H54 (cell line): ENCODE measurements at regions not wholly inside any gene's neighbourhood (a gene's known extent, or its start where the extent isn't known, plus 50 kb on each side); places are given as distances from the start of the nearest gene placed in this dataset.
A peak's percentile ranks its signal among the peaks of the same experiment; 100 is the strongest.

ENCODE experiments used
- DNase-seq: peaks from one replicate; pipeline ENCODE4 v3.0.0; 2011; ENCODE audit warnings: low spot score, mixed read lengths; ENCODE audit not compliant: insufficient read length
- FAIRE-seq: peaks from 3 replicates; lab custom pipeline; 2011; peaks lifted over from hg19 to GRCh38; lab: Jason Lieb, UNC
- POLR2A ChIP-seq: IDR thresholded peaks from 2 replicates; pipeline ENCODE4 v1.6.1; 2011; ENCODE audit warnings: low read depth, mild to moderate bottlenecking, low read length

DNA sequence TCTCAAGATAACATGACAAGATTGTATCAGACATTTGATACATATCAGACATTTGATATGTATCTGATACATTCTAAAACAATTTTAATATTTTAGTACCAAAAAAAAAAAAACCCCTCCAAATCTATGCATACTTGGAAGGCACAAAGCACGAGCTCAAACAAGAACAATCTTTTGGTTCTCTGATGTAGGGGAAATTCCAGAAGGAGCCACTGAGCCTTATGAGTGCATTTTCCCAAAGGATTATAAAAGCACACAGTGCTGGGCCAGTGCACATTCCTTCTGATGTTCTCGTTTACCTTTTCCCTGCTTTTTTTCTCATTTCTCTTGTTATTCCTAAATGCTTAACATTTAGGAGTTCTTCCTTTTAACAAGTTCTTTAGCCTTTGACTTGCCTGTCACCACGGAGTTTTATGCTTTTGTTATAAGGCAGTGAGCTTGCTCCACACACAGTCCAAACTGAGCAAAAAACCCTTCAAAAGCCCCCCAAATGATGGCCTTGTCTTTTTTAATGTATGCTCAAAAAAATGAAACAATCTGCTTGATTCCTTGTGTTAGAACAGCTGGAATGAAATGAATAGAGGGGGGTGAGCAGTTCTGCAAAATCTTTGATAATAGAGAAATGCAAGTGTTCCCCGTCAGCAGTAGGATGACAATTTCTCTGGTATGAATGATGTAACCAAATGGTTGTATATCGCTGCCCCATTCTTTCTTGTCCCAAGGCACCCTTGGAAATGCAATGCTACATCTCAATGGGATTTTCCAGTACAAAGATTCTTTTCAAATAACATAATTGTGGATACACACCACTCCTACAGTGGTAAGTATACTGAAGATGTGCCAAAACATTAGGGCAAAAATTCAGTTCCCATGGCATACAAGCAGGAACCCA is 597.2 kb upstream of the ZEB2 start:
- TF ChIP-seq POLR2A = no peak
- FAIRE-seq = no peak
- DNase-seq = no peak

DNA sequence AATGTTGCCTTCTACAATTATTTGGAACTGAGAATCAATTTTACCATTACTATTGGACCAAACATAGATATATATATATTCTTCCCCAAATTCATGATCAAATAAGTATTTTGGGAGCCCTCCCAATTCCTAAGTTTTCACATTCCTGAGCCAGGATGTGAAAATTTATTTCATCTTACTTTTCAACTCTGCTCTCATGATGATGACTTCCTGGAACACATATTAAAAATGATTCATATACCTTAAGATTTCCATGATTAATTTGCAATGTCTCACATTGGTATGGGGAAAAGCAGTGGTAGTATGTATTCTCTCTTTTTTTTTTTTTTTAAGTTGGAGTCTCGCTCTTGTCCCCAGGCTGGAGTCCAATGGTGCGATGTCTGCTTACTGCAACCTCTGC is 596.1 kb upstream of the ZEB2 start:
- FAIRE-seq (no peak), DNase-seq (no peak)

DNA sequence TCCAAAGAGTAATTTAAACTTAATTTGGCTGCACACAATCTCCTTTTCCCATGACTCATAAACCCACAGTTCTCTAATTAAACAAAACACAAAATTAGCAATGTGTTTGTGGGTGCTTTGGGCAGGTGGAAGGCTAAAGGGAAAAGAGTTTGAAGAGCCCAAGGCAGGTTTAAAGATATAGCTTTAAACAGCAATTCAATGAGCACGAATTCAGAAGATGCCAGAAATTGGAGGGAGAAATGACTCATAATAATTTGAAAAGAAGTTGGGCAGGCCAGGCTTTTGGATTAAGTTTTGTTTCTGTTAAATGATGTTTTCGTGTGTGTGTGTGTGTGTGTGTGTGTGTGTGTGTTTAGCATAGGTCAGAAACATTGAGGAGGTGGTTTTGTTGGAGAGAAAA is 594.8 kb upstream of the ZEB2 start:
- no peak for FAIRE-seq
- TF ChIP-seq POLR2A = no peak
- no peak for DNase-seq

More for the DNA sequence above, 596.1 kb upstream of the ZEB2 start:
- TF ChIP-seq POLR2A = no peak

DNA sequence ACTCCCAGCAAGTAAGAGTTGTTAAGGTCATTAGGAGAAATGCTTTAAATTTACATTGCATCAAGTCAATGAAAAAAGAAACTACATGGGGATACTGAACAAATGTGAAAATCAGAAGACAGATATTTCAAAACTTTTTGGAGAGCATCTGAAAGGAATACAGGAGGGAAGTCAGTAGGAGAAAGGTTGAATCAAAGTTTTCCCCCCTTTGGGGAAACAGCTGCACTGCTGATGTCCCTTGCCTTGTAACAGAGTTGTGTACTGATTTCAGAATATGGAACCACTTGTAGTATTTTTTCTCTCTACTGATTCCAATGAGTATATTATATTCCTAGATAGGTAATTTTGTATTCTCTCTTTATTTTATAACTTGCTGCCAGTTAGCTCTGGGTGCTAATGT is 592.5 kb upstream of the ZEB2 start:
- DNase-seq (no peak), FAIRE-seq (no peak)
- TF ChIP-seq POLR2A = no peak

DNA sequence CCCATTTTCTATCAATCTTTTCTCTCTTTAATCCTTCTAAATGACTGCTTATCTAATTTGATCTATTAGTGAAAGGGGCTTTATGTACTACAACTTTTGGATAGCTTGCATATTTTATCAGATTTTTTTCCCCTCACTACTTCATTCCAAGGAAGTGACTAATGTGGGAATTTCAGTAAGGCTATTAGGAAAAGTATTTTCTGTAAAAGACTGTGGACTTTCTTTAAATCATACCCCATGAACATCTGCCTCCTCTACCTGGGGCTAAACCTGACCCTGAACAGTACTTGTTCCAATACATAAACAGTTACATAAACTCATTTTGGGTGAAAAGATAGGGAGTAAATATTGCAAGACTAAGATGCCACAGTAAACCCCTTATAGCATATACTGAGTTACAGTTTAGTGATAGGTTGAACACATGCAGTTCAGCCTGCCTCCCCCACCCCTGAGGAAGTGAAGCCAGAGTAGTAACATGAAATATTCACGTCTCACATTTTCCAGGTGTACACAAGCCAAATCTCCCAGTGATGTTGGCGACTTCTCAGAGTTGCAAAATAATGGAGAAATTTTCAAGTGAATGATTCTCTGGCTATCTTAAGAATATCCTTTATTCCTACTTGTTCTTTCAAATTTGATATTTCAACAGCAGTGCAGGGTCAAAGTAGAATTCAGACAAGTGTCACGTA is 590.9 kb upstream of the ZEB2 start:
- DNase-seq (no peak), FAIRE-seq (peak; percentile 20)
- TF ChIP-seq POLR2A = no peak

DNA sequence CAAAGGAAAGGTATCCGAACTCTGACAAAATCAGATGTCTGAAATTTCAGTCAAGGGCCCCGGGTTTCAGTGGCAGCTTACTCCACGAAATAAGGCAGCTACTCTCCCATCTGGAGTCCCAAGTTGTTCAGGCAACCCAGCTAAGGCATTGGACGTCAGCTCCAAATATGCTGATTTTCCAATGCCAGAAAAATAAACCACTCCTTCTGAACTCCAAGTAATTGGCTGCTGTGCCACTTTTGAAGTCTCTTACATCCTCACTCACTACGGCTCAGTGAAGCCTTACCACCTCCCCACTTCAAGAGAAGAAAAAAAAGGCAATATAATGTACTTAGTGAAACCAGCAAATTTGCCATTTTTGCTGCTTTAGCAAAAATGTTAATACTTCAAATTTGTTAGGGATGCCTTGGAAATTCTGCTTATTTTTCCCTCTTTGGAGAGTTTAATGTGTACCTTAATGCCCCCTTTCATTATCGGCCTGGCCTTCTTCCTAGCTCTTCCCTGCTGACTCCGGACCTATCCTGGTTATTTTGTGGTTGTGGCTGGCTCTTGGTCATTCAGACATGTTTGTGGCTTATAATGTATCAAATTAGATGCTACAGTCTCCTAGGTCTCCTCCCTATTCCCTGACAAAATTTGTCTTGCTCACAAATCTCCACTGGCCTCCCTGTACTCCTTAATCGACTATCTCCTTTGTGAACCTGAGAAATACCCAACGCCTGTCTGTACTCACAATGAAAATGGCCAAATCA is 589.2 kb upstream of the ZEB2 start:
- no peak for DNase-seq
- TF ChIP-seq POLR2A = no peak
- no peak for FAIRE-seq

DNA sequence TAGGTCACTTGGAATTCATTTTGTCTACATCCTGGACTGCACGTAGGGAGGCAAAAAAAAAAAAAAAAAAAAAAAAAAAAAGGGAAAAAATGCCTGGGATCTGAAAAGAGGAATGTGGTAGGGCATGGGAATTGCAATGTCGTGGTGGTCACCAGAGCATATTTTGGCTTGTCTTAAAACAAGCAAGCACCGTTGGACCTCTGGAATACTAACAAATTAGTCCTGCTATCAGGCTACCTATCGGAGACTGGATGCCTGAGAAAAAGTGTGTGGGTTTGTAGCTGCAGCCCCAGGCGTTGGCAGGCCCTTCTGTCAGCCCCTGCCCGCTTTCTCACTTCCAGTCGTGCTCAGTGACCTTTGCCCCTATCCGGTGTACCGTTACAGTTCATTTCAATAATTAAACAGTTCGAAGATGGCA is 588.5 kb upstream of the ZEB2 start:
- FAIRE-seq (no peak), DNase-seq (no peak)
- TF ChIP-seq POLR2A = no peak

DNA sequence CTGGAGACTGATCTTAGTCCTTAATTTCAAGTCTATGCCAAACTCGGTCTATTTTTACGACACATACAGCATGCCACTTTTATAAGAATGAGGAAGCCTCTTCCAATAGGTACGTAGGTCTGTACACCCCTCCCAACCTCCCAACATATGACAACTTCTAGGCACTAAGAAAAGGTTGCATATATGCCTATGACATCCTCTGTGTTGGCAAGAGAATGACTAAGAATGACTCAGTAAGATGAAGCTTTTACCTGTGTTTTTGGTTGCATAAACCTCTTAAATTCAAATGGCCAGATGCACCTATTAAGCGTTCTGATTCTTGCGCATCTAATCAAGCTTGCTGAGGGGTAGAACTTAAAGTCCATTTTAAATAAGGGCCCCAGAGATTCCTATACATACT is 586.4 kb upstream of the ZEB2 start:
- no peak for TF ChIP-seq POLR2A
- FAIRE-seq (no peak), DNase-seq (no peak)

DNA sequence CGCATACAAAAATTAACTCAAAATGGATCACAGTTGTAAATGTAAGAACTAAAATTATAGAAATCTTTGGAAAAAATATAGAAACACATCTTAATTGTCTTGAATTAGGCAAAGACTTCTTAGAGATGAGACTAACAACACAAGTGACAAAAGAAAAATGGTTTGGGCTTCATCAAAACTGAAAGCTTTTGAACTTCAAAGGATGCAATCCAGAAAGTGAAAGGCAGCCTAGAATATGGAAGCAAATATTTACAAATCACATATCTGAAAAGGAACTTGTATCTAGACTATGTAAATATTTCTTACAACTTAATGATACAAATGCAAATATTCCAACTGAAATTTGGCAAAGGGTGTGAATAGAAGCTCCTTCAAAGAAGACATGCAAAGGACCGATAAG is 582.8 kb upstream of the ZEB2 start:
- no peak for TF ChIP-seq POLR2A
- FAIRE-seq (no peak), DNase-seq (no peak)

DNA sequence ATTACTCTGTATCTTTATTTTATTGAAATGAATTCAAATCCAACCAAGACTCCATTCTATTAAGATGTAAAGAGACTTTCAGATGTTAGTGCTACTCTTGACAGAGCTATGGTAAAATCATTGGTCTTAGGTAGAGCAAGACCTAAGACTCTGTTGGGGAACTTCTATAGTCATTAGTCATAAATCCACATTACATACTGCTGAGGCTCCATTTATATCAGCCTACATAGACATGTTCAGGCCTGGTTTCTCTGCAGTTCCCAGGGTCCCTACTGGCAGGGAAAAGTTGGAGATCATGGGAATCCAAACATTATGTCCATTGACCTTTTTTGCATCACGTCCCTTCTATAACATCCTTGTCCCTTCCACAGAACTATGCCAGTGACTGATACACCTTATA is 580.4 kb upstream of the ZEB2 start:
- FAIRE-seq = no peak
- no peak for DNase-seq
- no peak for TF ChIP-seq POLR2A

DNA sequence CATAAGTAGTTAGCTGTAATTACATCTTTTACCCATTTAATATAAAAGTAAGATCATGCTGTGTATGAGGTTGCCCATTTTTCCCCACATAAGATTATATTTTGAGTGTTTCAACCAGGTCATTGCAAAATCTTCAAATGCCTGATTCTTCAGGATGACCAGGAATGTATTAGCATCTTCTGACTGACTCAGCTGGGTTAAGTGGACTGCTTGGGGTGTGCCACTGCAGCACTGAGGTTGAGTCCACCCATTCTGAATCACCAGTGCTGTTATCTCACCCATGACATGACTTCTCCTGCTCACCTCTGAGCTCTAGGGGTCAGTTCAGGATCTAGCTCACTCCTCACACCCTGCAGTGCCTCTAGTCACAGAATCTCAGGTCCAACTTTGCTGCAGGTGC is 576.7 kb upstream of the ZEB2 start:
- DNase-seq (peak; percentile 12), FAIRE-seq (no peak)
- no peak for TF ChIP-seq POLR2A

DNA sequence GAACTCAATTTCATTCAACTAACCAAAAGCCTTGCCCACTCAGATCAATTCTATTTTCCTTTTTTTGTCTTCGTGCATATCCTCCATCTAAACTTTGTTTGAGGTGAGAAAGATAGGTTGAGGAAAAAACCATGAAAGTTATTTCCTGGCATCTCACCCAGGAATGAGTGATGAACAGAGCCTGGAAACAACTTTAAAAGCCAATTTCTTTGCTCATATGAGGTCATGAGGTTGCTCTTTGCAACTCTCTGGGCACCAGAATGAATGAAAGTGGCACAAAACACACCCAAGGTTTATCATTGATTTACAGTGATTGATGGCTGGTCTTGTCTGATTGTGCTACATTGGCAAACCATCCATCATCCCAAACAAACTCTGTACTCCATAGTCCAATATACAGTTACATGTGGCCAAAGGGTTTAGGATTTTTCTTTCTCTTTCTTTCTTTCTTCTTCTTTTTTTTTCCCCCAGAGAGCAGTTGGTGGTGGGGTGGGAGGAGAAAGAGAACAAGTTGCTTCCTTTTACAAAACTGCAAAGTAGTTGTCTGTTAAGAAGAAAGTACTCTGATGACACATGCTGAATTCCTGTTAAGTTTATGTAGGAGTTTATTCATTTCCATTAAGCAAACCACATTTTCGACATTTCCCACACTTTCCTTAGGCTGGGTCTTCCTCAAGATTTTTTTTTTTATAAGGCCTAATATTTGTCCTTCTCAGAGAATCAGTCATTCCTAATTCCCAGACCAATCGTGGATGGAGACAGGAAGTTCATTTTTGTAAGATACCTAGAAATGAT is 575.9 kb upstream of the ZEB2 start:
- FAIRE-seq (no peak), DNase-seq (no peak)
- TF ChIP-seq POLR2A = no peak

DNA sequence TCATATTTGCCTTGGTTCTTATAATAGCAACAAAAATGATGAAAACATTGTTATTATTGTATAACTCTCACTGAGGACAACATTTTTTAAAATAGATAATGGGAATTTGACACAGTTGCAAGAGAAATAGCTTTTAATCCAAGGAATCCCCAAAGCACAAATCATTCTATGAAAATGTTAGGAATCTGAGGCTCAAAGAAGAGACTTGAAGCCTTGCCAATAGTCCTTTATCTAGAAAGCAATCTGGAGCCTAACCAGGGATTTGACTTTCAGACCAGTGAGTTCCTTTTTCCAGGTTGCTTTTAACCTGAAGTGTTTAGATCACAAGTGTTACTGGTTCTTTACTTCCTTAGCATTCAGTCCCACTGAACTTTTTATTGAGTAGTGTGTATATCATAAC is 574.5 kb upstream of the ZEB2 start:
- no peak for TF ChIP-seq POLR2A
- no peak for DNase-seq
- FAIRE-seq = no peak
